ENCODE measurements at regions not wholly inside any gene's neighbourhood (a gene's known extent, or its start where the extent isn't known, plus 50 kb on each side); places are given as distances from the start of the nearest gene placed in this dataset.

GRCh38 chr4:181234951-181235680 lies 1008.1 kb upstream of the TENM3 start:
- no peak for TF ChIP-seq CTCF (conservative IDR thresholded peaks at IDR 0.05; ENCODE audit: low read length)
- H3K4me3 ChIP-seq (ENCODE audit: low read length): no peak overlapping the region
- DNase-seq (ENCODE audit: low read depth): no peak

DNA sequence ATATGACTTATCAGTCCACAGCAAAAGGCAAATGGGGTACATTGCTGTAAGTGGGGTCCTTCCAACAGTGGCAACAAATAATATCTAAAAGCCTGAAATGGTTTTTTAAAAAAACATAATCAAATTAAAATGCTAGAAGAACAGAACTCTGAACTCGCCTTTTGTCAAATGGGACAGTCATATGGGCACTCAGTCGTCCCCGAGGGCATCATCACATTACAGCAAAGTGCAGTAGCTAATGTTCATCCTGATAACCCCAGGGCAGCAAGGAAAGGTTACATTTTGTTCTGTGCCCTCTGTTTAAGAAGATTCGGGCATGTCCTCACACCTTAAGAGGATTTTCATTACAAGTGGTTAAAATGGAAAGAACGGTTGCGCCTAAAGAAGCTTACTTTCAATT lies 997.9 kb upstream of the TENM3 start:
- DNase-seq (ENCODE audit: low read depth): no peak
- no peak for TF ChIP-seq CTCF (conservative IDR thresholded peaks at IDR 0.05; ENCODE audit: low read length)
- no peak overlapping the region for H3K4me3 ChIP-seq (ENCODE audit: low read length)

DNA sequence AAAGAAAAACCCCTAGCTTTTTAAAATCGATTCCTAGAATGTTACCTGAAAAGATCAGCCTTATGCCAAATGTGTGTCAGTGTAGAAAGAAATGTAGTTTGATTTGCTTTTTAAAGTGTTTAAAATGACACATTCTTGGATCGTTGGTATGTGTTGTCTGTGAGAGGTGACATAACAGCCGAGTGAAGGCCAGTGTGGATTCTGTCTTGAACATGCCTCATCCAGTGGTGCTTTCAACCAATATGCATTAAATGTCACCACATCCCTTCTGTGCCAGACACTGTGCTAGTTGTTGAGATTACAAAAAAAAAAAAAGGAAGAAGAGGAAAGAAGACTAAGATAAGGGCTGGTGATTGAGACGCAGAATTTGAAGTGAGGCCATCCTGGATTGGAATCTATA lies 994.2 kb upstream of the TENM3 start:
- H3K4me3 ChIP-seq (ENCODE audit: low read length): no peak overlapping the region
- no peak for TF ChIP-seq CTCF (conservative IDR thresholded peaks at IDR 0.05; ENCODE audit: low read length)
- no peak for DNase-seq (ENCODE audit: low read depth)

DNA sequence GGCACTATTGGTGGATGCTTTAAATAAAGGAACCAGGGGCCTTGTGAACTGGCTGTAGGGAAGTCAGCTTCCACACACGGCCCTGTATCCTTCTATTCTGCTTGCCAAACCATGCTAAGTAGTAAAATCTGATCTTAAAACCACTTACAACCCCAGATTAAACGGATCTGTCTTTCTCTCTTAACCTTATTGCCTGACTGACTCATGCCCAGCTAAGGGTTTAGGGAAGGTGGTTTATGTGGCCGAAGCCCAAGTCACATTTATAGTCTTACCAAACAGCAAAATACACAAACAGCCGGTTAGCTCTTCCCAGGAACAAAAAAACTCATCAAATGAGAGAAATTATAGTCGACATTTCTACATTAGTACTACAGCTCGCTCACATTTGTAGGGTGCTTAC lies 988.4 kb upstream of the TENM3 start:
- no peak for TF ChIP-seq CTCF (conservative IDR thresholded peaks at IDR 0.05; ENCODE audit: low read length)
- H3K4me3 ChIP-seq (ENCODE audit: low read length): no peak overlapping the region
- DNase-seq (ENCODE audit: low read depth): no peak

DNA sequence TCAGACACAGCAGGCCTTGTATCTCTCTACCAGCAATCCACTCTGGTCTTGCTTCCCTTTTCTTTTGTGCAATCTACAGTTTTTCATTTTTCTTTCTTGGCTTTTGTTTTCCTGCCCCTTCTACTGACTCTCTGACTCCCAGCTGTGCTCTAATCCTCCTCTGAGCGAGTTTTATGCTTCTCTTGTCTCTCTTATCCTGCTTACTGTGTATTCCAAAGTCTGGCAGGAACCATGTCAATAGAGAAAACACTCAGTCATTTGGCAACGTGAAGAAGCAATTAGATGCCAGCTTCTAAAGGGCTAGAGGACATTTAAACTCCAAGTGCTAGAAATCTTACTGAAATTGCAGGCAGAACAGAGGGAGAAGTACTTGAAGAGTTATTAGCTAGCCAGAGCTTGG lies 984.6 kb upstream of the TENM3 start:
- no peak overlapping the region for H3K4me3 ChIP-seq (ENCODE audit: low read length)
- TF ChIP-seq CTCF (conservative IDR thresholded peaks at IDR 0.05; ENCODE audit: low read length): no peak
- no peak for DNase-seq (ENCODE audit: low read depth)

GRCh38 chr4:181259081-181259709 lies 984.0 kb upstream of the TENM3 start:
- no peak for DNase-seq (ENCODE audit: low read depth)
- no peak for TF ChIP-seq CTCF (conservative IDR thresholded peaks at IDR 0.05; ENCODE audit: low read length)
- no peak overlapping the region for H3K4me3 ChIP-seq (ENCODE audit: low read length)

- DNase-seq (ENCODE audit: low read depth): peak; percentile 19
- TF ChIP-seq CTCF (conservative IDR thresholded peaks at IDR 0.05; ENCODE audit: low read length): peak; percentile 49
- H3K4me3 ChIP-seq (ENCODE audit: low read length): no peak overlapping the region
Observed at GRCh38 chr4:181261279-181261678, 981.9 kb upstream of the TENM3 start.
